ENCODE measurements at regions not wholly inside any gene's neighbourhood (a gene's known extent, or its start where the extent isn't known, plus 50 kb on each side); places are given as distances from the start of the nearest gene placed in this dataset.

GRCh38 chr14:97921296-97921695, 1124.1 kb downstream of the VRK1 start:
- DNase-seq: no peak
- Histone ChIP-seq H3K9me3 (ENCODE audit: control insufficient read depth, low read length) (no peaks in the 10 kb centered on the region), H3K9ac (ENCODE audit: extremely low read depth, low read length, poor library complexity, severe bottlenecking) (no peak overlapping the region), H3K36me3 (ENCODE audit: control insufficient read depth, insufficient read depth, low read length) (no peaks in the 10 kb centered on the region), H3K27ac (ENCODE audit: low read depth, low read length) (no peak overlapping the region), H3K4me1 (ENCODE audit: control insufficient read depth, insufficient read depth, low read length) (no peaks in the 10 kb centered on the region), H3K4me3 (ENCODE audit: low read length) (no peak overlapping the region), H3K27me3 (ENCODE audit: control insufficient read depth, insufficient read depth, low read length, poor library complexity, severe bottlenecking) (peaks cover 22% of the 10 kb centered on the region)
- Mint-ChIP-seq H3K27ac (no peak overlapping the region), H3K9me3 (no peaks in the 10 kb centered on the region), H3K4me3 (no peak overlapping the region), H3K36me3 (ENCODE audit: low read depth) (no peaks in the 10 kb centered on the region), H3K4me1 (no peaks in the 10 kb centered on the region), H3K27me3 (ENCODE audit: insufficient read depth) (peaks cover 23% of the 10 kb centered on the region)
- TF ChIP-seq CTCF (conservative IDR thresholded peaks at IDR 0.05): no peak
- 81 to 86% methylated on average over 4 to 5 of the region's 5 CpGs for WGBS, 2 experiments (ENCODE audit: insufficient coverage in 1 of 2, insufficient read length in 1 of 2)

DNA sequence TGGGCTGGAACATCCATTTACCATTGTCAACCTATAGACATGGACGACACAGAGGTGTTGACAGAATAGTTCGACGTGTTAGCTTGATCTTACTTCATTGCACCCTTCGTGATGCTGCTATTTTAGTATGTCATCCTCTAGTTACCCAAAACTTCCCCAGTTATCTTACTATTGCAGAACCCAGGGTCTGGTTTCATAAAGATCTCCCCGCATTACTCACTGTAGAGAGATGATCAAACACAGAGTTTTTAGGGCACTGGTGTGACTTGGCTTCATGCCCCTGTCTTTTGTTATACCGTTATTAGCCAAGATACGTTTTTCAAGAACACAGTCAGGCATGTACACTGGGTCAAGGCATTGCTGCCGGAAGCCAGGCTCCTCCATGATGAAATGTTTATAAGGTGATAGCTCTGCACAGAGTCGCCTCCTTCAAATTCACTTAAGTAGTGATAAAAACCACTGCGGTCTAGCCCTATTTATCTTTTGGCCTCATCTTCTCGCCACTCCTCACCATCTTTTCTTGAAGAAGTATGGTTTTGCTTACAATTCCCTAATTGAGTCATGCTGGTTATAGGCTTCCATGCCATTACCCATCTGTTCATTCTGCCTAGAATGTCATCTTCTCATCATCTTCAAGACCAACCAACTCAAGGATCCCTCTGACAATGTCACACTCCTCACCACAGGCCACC, 1127.9 kb downstream of the VRK1 start:
- DNase-seq: peak; percentile 8
- peaks cover 40% of the 10 kb centered on the region for H3K27me3 Mint-ChIP-seq (ENCODE audit: insufficient read depth)
- H3K27ac Mint-ChIP-seq: no peak overlapping the region
- Histone ChIP-seq H3K4me3 (ENCODE audit: low read length) (no peak overlapping the region), H3K9ac (ENCODE audit: extremely low read depth, low read length, poor library complexity, severe bottlenecking) (no peak overlapping the region), H3K36me3 (ENCODE audit: control insufficient read depth, insufficient read depth, low read length) (no peaks in the 10 kb centered on the region), H3K4me1 (ENCODE audit: control insufficient read depth, insufficient read depth, low read length) (no peaks in the 10 kb centered on the region), H3K27me3 (ENCODE audit: control insufficient read depth, insufficient read depth, low read length, poor library complexity, severe bottlenecking) (peaks cover 37% of the 10 kb centered on the region), H3K27ac (ENCODE audit: low read depth, low read length) (no peak overlapping the region), H3K9me3 (ENCODE audit: control insufficient read depth, low read length) (no peaks in the 10 kb centered on the region)
- 88 to 93% methylated on average over 10 to 11 of the region's 11 CpGs for WGBS, 2 experiments (ENCODE audit: insufficient coverage in 1 of 2, insufficient read length in 1 of 2)
- no peaks in the 10 kb centered on the region for H3K4me1 Mint-ChIP-seq
- H3K4me3 Mint-ChIP-seq: no peak overlapping the region
- no peaks in the 10 kb centered on the region for H3K36me3 Mint-ChIP-seq (ENCODE audit: low read depth)
- TF ChIP-seq CTCF (conservative IDR thresholded peaks at IDR 0.05): no peak
- no peaks in the 10 kb centered on the region for H3K9me3 Mint-ChIP-seq

- Mint-ChIP-seq H3K4me3 (no peak overlapping the region), H3K36me3 (ENCODE audit: low read depth) (no peaks in the 10 kb centered on the region), H3K27me3 (ENCODE audit: insufficient read depth) (peaks cover 27% of the 10 kb centered on the region), H3K4me1 (no peaks in the 10 kb centered on the region), H3K9me3 (no peaks in the 10 kb centered on the region), H3K27ac (no peak overlapping the region)
- no peak overlapping the region for H3K4me3 ChIP-seq (ENCODE audit: low read length)
- H3K27ac ChIP-seq (ENCODE audit: low read depth, low read length): no peak overlapping the region
- H3K4me1 ChIP-seq (ENCODE audit: control insufficient read depth, insufficient read depth, low read length): no peaks in the 10 kb centered on the region
- H3K9me3 ChIP-seq (ENCODE audit: control insufficient read depth, low read length): no peaks in the 10 kb centered on the region
- no peak overlapping the region for H3K9ac ChIP-seq (ENCODE audit: extremely low read depth, low read length, poor library complexity, severe bottlenecking)
- H3K27me3 ChIP-seq (ENCODE audit: control insufficient read depth, insufficient read depth, low read length, poor library complexity, severe bottlenecking): peaks cover 22% of the 10 kb centered on the region
- WGBS, 2 experiments (ENCODE audit: insufficient coverage in 1 of 2, insufficient read length in 1 of 2): 78 to 91% methylated on average over 4 to 8 of the region's 8 CpGs
- DNase-seq: peak; percentile 49
- H3K36me3 ChIP-seq (ENCODE audit: control insufficient read depth, insufficient read depth, low read length): no peaks in the 10 kb centered on the region
- TF ChIP-seq CTCF (conservative IDR thresholded peaks at IDR 0.05): no peak
Measured at GRCh38 chr14:97930166-97930565, 1133.0 kb downstream of the VRK1 start.

All from endodermal cell (in vitro differentiated cells).